SK-N-SH (cell line): ENCODE measurements at regions not wholly inside any gene's neighbourhood (a gene's known extent, or its start where the extent isn't known, plus 50 kb on each side); places are given as distances from the start of the nearest gene placed in this dataset.

Experiments
- CTCF ChIA-PET: fragments of 300-600, 350-600 bp; formaldehyde crosslinking; extraction: SDS; loops from one replicate; lab custom pipeline; 2021; lab: Yijun Ruan, JAX
- POLR2A ChIA-PET: fragments of 350-600 bp; sonication (Branson Sonifier 250); formaldehyde crosslinking; extraction: SDS; loops from one replicate; lab custom pipeline; 2020; ENCODE audit warnings: antibody characterized with exemption, inconsistent platforms; lab: Yijun Ruan, JAX
- DNase-seq: peaks from one replicate; pipeline ENCODE4 v3.0.0; 2012
- H2AFZ ChIP-seq: fragments of 200-600 bp; sonication (generic); 2 replicates; pipeline ENCODE4 v1.8.1; 2016; ENCODE audit warnings: antibody characterized with exemption, mild to moderate bottlenecking, low read depth
- H3F3A ChIP-seq: fragments of 200-600 bp; sonication (generic); replicated peaks from 2 replicates; pipeline ENCODE3; 2016; ENCODE audit warnings: antibody characterized with exemption, mild to moderate bottlenecking; ENCODE audit not compliant: insufficient read depth
- H3K27ac ChIP-seq, 2 experiments: fragments of 200-500 bp in 1 of 2; fragments of 200-600 bp in 1 of 2; sonication (Bioruptor generic) in 1 of 2; sonication (generic), shearing (Covaris generic) in 1 of 2; 2 replicates each; pipeline versions ENCODE4 v1.5.1 to v1.6.1; 2014 to 2016; ENCODE audit warnings: low read depth in 2 of 2, inconsistent platforms in 1 of 2, low read length in 1 of 2, mild to moderate bottlenecking in 1 of 2, mixed read lengths in 1 of 2
- H3K27me3 ChIP-seq: fragments of 200-600 bp; sonication (generic), shearing (Covaris generic); 2 replicates; pipeline ENCODE4 v1.6.1; 2016; ENCODE audit warnings: mixed run types; ENCODE audit not compliant: insufficient read depth
- H3K36me3 ChIP-seq, 2 experiments: fragments of 200-500 bp in 1 of 2; fragments of 200-600 bp in 1 of 2; sonication (Bioruptor generic) in 1 of 2; sonication (generic) in 1 of 2; replicated peaks in 1 of 2; 2 replicates each; pipeline versions ENCODE3 to v1.5.1; 2014 to 2016; ENCODE audit warnings: low read length in 1 of 2, mild to moderate bottlenecking in 1 of 2; ENCODE audit not compliant: insufficient read depth in 2 of 2, control insufficient read depth in 1 of 2
- H3K4me1 ChIP-seq, 2 experiments: fragments of 200-500 bp in 1 of 2; fragments of 200-600 bp in 1 of 2; sonication (Bioruptor generic) in 1 of 2; sonication (generic), shearing (Covaris generic) in 1 of 2; 2 replicates each; pipeline versions ENCODE4 v1.5.1 to v1.6.1; 2014 to 2016; ENCODE audit warnings: low read depth in 1 of 2, low read length in 1 of 2, mixed run types in 1 of 2; ENCODE audit not compliant: insufficient read depth in 2 of 2, control insufficient read depth in 1 of 2
- H3K4me2 ChIP-seq: fragments of 200-600 bp; sonication (generic), shearing (Covaris generic); 2 replicates; pipeline ENCODE4 v1.6.1; 2017; ENCODE audit warnings: mixed run types
- H3K4me3 ChIP-seq, 2 experiments: fragments of 200-500 bp in 1 of 2; fragments of 200-600 bp in 1 of 2; sonication (Bioruptor generic) in 1 of 2; sonication (generic), shearing (Covaris generic) in 1 of 2; 2 replicates each; pipeline versions ENCODE4 v1.5.1 to v1.8.1; 2014 to 2016; ENCODE audit warnings: low read depth in 2 of 2, inconsistent platforms in 1 of 2, low read length in 1 of 2, mild to moderate bottlenecking in 1 of 2, mixed read lengths in 1 of 2, moderate library complexity in 1 of 2
- H3K79me2 ChIP-seq: fragments of 200-600 bp; sonication (generic); 2 replicates; pipeline ENCODE4 v1.8.1; 2017; ENCODE audit warnings: mild to moderate bottlenecking; ENCODE audit not compliant: insufficient read depth
- H3K9ac ChIP-seq: fragments of 200-600 bp; sonication (generic); 2 replicates; pipeline ENCODE4 v1.6.1; 2017; ENCODE audit warnings: mixed run types
- H3K9me2 ChIP-seq: fragments of 200-600 bp; sonication (generic); 2 replicates; pipeline ENCODE4 v1.6.1; 2017; ENCODE audit warnings: mixed run types
- H3K9me3 ChIP-seq: fragments of 200-600 bp; sonication (generic); 2 replicates; pipeline ENCODE4 v1.6.1; 2017; ENCODE audit warnings: mixed run types, mild to moderate bottlenecking, moderate library complexity
- H4K20me1 ChIP-seq: fragments of 200-600 bp; sonication (generic); 2 replicates; pipeline ENCODE4 v1.6.1; 2017; ENCODE audit warnings: mild to moderate bottlenecking, mixed run types; ENCODE audit not compliant: insufficient read depth
- CHD2 ChIP-seq: fragments of 150-350 bp; IDR thresholded peaks from 2 replicates; pipeline ENCODE4 v1.6.1; 2018; ENCODE audit warnings: low read length; ENCODE audit not compliant: partially characterized antibody
- CTCF ChIP-seq: fragments of 200-600 bp; sonication (generic); IDR thresholded peaks from 2 replicates; pipeline ENCODE4 v1.6.1; 2017; ENCODE audit warnings: antibody characterized with exemption, mild to moderate bottlenecking, moderate library complexity
- ELF1 ChIP-seq: IDR thresholded peaks from 2 replicates; pipeline ENCODE4 v1.4.0; 2012
- EP300 ChIP-seq, 2 experiments: IDR thresholded peaks; 2 replicates each; pipeline versions ENCODE4 v1.4.0 to v1.6.1; 2012; ENCODE audit warnings: borderline replicate concordance in 1 of 2, low read depth in 1 of 2, low read length in 1 of 2
- EZH2phosphoT487 ChIP-seq: fragments of 200-600 bp; sonication (generic); IDR thresholded peaks from 2 replicates; pipeline ENCODE4 v1.6.1; 2017; ENCODE audit warnings: low read depth, mixed run types, mild to moderate bottlenecking, antibody characterized with exemption, moderate library complexity, borderline replicate concordance
- FOXJ3 ChIP-seq: sonication (generic); formaldehyde crosslinking; IDR thresholded peaks from 2 replicates; pipeline ENCODE4 v1.5.1; 2020; ENCODE audit warnings: mild to moderate bottlenecking, missing genetic modification reagents
- FOXM1 ChIP-seq: IDR thresholded peaks from 2 replicates; pipeline ENCODE4 v1.4.0; 2012; ENCODE audit warnings: low read depth, mild to moderate bottlenecking
- GABPA ChIP-seq: IDR thresholded peaks from 2 replicates; pipeline ENCODE4 v1.4.0; 2012; ENCODE audit warnings: low read depth, mild to moderate bottlenecking
- GATA2 ChIP-seq: sonication (generic); formaldehyde crosslinking; IDR thresholded peaks from 2 replicates; pipeline ENCODE4 v1.5.0; 2020; ENCODE audit warnings: mild to moderate bottlenecking, missing genetic modification reagents
- MEF2A ChIP-seq: IDR thresholded peaks from 2 replicates; pipeline ENCODE4 v1.4.0; 2012; ENCODE audit warnings: low read depth, borderline replicate concordance
- MXI1 ChIP-seq: IDR thresholded peaks from 2 replicates; pipeline ENCODE4 v1.6.1; 2012; ENCODE audit warnings: mild to moderate bottlenecking, low read depth, low read length, improper control_type of control experiment
- POLR2AphosphoS5 ChIP-seq: IDR thresholded peaks from 2 replicates; pipeline ENCODE4 v1.6.1; 2012; ENCODE audit warnings: low read depth, low read length
- RAD21 ChIP-seq: IDR thresholded peaks from 2 replicates; pipeline ENCODE4 v1.6.1; 2012; ENCODE audit warnings: mild to moderate bottlenecking, low read length
- RCOR1 ChIP-seq: fragments of 150-350 bp; IDR thresholded peaks from 2 replicates; pipeline ENCODE4 v1.6.1; 2017; ENCODE audit warnings: antibody characterized with exemption, low read length
- RFX5 ChIP-seq: IDR thresholded peaks from 2 replicates; pipeline ENCODE4 v1.6.1; 2012; ENCODE audit warnings: mild to moderate bottlenecking, improper control_type of control experiment, low read length
- SMC3 ChIP-seq: IDR thresholded peaks from 2 replicates; pipeline ENCODE4 v1.6.1; 2012; ENCODE audit warnings: low read depth, low read length, improper control_type of control experiment
- TCF12 ChIP-seq: IDR thresholded peaks from 2 replicates; pipeline ENCODE4 v1.4.0; 2012
- TEAD4 ChIP-seq: IDR thresholded peaks from 2 replicates; pipeline ENCODE4 v1.4.0; 2012; ENCODE audit warnings: mild to moderate bottlenecking, borderline replicate concordance; ENCODE audit not compliant: insufficient read depth
- USF1 ChIP-seq: IDR thresholded peaks from 2 replicates; pipeline ENCODE4 v1.4.0; 2012; ENCODE audit warnings: low read depth, borderline replicate concordance
- YY1 ChIP-seq: IDR thresholded peaks from 2 replicates; pipeline ENCODE4 v1.4.0; 2012; ENCODE audit warnings: low read depth, mild to moderate bottlenecking
- WGBS: methylation state at CpG from one replicate; pipeline ENCODE4 v1.1.6; 2017; ENCODE audit warnings: low lambda C conversion rate; 5-methylcytosine and 5-hydroxymethylcytosine counted together
- TF ChIP-seq, protein P1 (sequence below): IDR thresholded peaks from 2 replicates; pipeline ENCODE4 v1.4.0; 2012; ENCODE audit warnings: low read depth, borderline replicate concordance
- TF ChIP-seq, protein P2 (sequence below): IDR thresholded peaks from 2 replicates; pipeline ENCODE4; 2012

DNA sequence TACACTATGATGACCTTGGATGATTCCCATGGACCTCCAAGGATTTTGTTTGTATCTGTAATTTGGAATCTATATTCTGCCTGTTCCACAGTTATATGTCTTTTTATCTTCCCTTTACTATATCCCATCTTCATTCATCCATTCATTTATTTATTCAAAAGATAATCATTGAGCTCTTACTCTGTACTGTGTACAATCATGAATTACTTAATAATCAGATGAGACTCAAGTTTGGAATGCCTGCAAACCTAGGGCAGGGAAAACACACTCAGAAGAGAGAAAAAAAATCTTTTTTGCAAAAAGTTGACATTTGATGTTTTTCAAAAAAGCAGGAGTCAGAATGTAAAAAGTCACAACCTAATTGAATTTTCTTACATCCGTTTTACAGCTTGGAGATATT is 170.2 kb upstream of the GNAI1 start:
- Histone ChIP-seq H3K27me3 (no peaks in the 10 kb centered on the region), H3K4me1 (no peaks in the 10 kb centered on the region; a peak in 1 of 4 replicates), H3K27ac (no peak overlapping the region), H2AFZ (peak overlapping the region; percentile 7; the same call in 1 of the 2 replicates), H3K79me2 (no peaks in the 10 kb centered on the region), H3K9ac (no peak overlapping the region), H3K4me3 (no peak overlapping the region), H3K4me2 (no peak overlapping the region), H4K20me1 (no peaks in the 10 kb centered on the region), H3K9me2 (no peaks in the 10 kb centered on the region), H3F3A (no peaks in the 10 kb centered on the region), H3K36me3 (no peaks in the 10 kb centered on the region), H3K9me3 (no peaks in the 10 kb centered on the region)
- ChIA-PET POLR2A (no interaction called here), CTCF (no interaction called here)
- 48% methylated on average over 1 of the region's 1 CpG for WGBS
- no peak for DNase-seq
- TF ChIP-seq FOXJ3, result no peak
- no peak for TF ChIP-seq POLR2AphosphoS5
- no peak for TF ChIP-seq EZH2phosphoT487
- TF ChIP-seq TEAD4, result no peak
- TF ChIP-seq CTCF, result no peak
- TF ChIP-seq USF1, result no peak
- no peak for TF ChIP-seq SMC3
- TF ChIP-seq ELF1, result no peak
- no peak for TF ChIP-seq MXI1
- TF ChIP-seq GABPA, result no peak
- TF ChIP-seq MEF2A, result no peak

DNA sequence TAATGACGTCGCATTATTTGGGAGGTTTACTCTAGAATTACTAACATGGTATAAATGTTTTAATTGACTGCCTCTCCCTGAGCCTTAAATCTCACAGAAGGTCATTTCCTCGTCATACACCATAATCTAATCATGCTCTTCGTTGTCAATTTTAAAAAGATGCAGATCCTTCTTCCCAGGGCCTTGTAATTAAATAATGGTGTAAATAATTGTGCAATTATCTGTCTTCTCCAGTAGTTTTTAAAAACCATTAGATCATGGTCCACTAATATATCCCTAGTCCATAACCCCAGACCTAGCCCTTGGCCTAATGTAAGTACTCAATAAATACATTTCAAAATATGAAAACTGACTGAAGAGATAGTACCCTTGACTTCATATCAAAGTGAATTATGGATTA is 181.5 kb upstream of the GNAI1 start:
- Histone ChIP-seq H3K4me3 (no peak overlapping the region), H3K27ac (peak overlapping the region in 1 of 2 experiments; percentile 29; a peak in 1 of 4 replicates), H3K36me3 (no peaks in the 10 kb centered on the region), H3K4me2 (no peak overlapping the region), H3K9ac (no peak overlapping the region), H2AFZ (no peak overlapping the region), H3K4me1 (peaks cover 0 to 5% of the 10 kb centered on the region in 2 experiments; a peak in 2 of 4 replicates), H3K79me2 (no peaks in the 10 kb centered on the region), H4K20me1 (no peaks in the 10 kb centered on the region), H3K9me2 (no peaks in the 10 kb centered on the region), H3F3A (no peaks in the 10 kb centered on the region), H3K9me3 (no peaks in the 10 kb centered on the region), H3K27me3 (no peaks in the 10 kb centered on the region)
- 68% methylated on average over 4 of the region's 4 CpGs for WGBS
- DNase-seq, result peak; percentile 12
- ChIA-PET CTCF (interaction anchor here (1.0 to 1.5 kb wide), 2 partner anchors 59 to 655 kb away, joined by 3 read pairs; no protein-coding TSS in a partner anchor), POLR2A (no interaction called here)
- TF ChIP-seq TEAD4 (no peak), TCF12 (peak; percentile 39; the same call in 1 of the 2 replicates), RCOR1 (peak; percentile 75), FOXJ3 (no peak), RFX5 (no peak), GABPA (no peak), ELF1 (no peak), CHD2 (peak; percentile 39), RAD21 (no peak; the same call in 1 of the 2 replicates), YY1 (no peak), GATA2 (no peak; the same call in 1 of the 2 replicates), EP300 (IDR thresholded peaks at IDR 0.05; ENCODE audit: borderline replicate concordance in 1 of 2, low read depth in 1 of 2, low read length in 1 of 2) (peak in 1 of 2 experiments; percentile 83; a peak in 2 of 4 replicates), FOXM1 (no peak), POLR2AphosphoS5 (no peak), EZH2phosphoT487 (no peak)
- TF ChIP-seq, protein P1, sequence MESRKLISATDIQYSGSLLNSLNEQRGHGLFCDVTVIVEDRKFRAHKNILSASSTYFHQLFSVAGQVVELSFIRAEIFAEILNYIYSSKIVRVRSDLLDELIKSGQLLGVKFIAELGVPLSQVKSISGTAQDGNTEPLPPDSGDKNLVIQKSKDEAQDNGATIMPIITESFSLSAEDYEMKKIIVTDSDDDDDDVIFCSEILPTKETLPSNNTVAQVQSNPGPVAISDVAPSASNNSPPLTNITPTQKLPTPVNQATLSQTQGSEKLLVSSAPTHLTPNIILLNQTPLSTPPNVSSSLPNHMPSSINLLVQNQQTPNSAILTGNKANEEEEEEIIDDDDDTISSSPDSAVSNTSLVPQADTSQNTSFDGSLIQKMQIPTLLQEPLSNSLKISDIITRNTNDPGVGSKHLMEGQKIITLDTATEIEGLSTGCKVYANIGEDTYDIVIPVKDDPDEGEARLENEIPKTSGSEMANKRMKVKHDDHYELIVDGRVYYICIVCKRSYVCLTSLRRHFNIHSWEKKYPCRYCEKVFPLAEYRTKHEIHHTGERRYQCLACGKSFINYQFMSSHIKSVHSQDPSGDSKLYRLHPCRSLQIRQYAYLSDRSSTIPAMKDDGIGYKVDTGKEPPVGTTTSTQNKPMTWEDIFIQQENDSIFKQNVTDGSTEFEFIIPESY, result no peak
- TF ChIP-seq, protein P2, sequence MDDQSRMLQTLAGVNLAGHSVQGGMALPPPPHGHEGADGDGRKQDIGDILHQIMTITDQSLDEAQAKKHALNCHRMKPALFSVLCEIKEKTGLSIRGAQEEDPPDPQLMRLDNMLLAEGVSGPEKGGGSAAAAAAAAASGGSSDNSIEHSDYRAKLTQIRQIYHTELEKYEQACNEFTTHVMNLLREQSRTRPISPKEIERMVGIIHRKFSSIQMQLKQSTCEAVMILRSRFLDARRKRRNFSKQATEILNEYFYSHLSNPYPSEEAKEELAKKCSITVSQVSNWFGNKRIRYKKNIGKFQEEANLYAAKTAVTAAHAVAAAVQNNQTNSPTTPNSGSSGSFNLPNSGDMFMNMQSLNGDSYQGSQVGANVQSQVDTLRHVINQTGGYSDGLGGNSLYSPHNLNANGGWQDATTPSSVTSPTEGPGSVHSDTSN, result no peak
